B cell (primary cell): ENCODE measurements at regions not wholly inside any gene's neighbourhood (a gene's known extent, or its start where the extent isn't known, plus 50 kb on each side); places are given as distances from the start of the nearest gene placed in this dataset.

Source experiments
- ATAC-seq: fragments of 200-7000 bp; cut with Tn5 transposase; one replicate; pipeline ENCODE4 v1.10.0; 2021; ENCODE audit warnings: low read depth, mild to moderate bottlenecking, moderate number of reproducible peaks, moderate library complexity
- CTCF ChIA-PET: fragments of 350-600 bp; sonication (Branson Sonifier 250); formaldehyde crosslinking; loops from one replicate; lab custom pipeline; 2021; ENCODE audit warnings: antibody characterized with exemption, inconsistent platforms; lab: Charles Lee
- POLR2A ChIA-PET: fragments of 350-600 bp; sonication (Branson Sonifier 250); formaldehyde crosslinking; loops from one replicate; lab custom pipeline; 2021; ENCODE audit warnings: antibody characterized with exemption; lab: Charles Lee
- DNase-seq: peaks from one replicate; pipeline ENCODE4 v3.0.0; 2013
- H2AFZ ChIP-seq: 2 replicates; pipeline ENCODE4 v1.6.1; 2012; ENCODE audit warnings: mild to moderate bottlenecking, low read depth, low read length; ENCODE audit not compliant: insufficient read depth, poor library complexity, severe bottlenecking
- H3K27ac ChIP-seq, 2 donors: 1 replicate in 1 of 2; 2 replicates in 1 of 2; pipeline ENCODE4 v1.5.1; 2012 to 2013; ENCODE audit warnings: low read length in 2 of 2, mild to moderate bottlenecking in 2 of 2, moderate library complexity in 1 of 2
- H3K27me3 ChIP-seq, 4 experiments: fragments of 200-600 bp in 1 of 4; sonication (generic) in 1 of 4; replicated peaks in 1 of 4; 1 replicate in 2 of 4; 2 replicates in 2 of 4; pipeline versions ENCODE4 v1.6.1 to v1.7.0; 2013 to 2016; ENCODE audit warnings: low read length in 3 of 4, mild to moderate bottlenecking in 2 of 4, mixed read lengths in 1 of 4, moderate library complexity in 1 of 4; ENCODE audit not compliant: insufficient read depth in 4 of 4, control insufficient read depth in 3 of 4; ENCODE audit errors: control extremely low read depth in 1 of 4
- H3K36me3 ChIP-seq, 2 experiments: replicated peaks in 1 of 2; 1 replicate in 1 of 2; 2 replicates in 1 of 2; pipeline versions ENCODE4 v1.6.1 to v1.7.1; 2013; ENCODE audit warnings: low read length in 1 of 2; ENCODE audit not compliant: insufficient read depth in 2 of 2, control insufficient read depth in 1 of 2; ENCODE audit errors: control extremely low read depth in 1 of 2, extremely low read depth in 1 of 2
- H3K4me1 ChIP-seq, 2 donors: fragments of 200-600 bp in 1 of 2; sonication (generic) in 1 of 2; 1 replicate in 1 of 2; 2 replicates in 1 of 2; pipeline versions ENCODE4 v1.5.1 to v1.6.1; 2013 to 2017; ENCODE audit warnings: low read length in 2 of 2; ENCODE audit not compliant: control insufficient read depth in 2 of 2, insufficient read depth in 2 of 2
- H3K4me2 ChIP-seq: replicated peaks from 2 replicates; pipeline ENCODE3; 2012; ENCODE audit warnings: mild to moderate bottlenecking, low read depth, low read length; ENCODE audit not compliant: poor library complexity, severe bottlenecking
- H3K4me3 ChIP-seq, 5 experiments: fragments of 200-600 bp in 1 of 5; sonication (generic) in 1 of 5; 1 replicate in 3 of 5; 2 replicates in 2 of 5; pipeline versions ENCODE4 v1.5.1 to v1.7.0; 2011 to 2016; ENCODE audit warnings: low read length in 4 of 5, mild to moderate bottlenecking in 4 of 5, low read depth in 2 of 5, control low read depth in 1 of 5, moderate library complexity in 1 of 5; ENCODE audit not compliant: insufficient read depth in 1 of 5; ENCODE audit errors: control extremely low read depth in 1 of 5, extremely low read depth in 1 of 5
- H3K79me2 ChIP-seq: fragments of 200-600 bp; sonication (generic); one replicate; pipeline ENCODE4 v1.6.0; 2016; ENCODE audit warnings: low read length; ENCODE audit not compliant: control insufficient read depth, insufficient read depth
- H3K9ac ChIP-seq: fragments of 200-600 bp; sonication (generic); 2 replicates; pipeline ENCODE4 v1.6.1; 2017; ENCODE audit warnings: mild to moderate bottlenecking, low read length, moderate library complexity
- H3K9me3 ChIP-seq, 3 donors: one replicate each; pipeline versions ENCODE4 v1.6.1 to v1.7.1; 2013; ENCODE audit warnings: low read length in 2 of 3; ENCODE audit not compliant: control insufficient read depth in 2 of 3, insufficient read depth in 1 of 3; ENCODE audit errors: control extremely low read depth in 1 of 3
- H4K20me1 ChIP-seq: 2 replicates; pipeline ENCODE4 v1.6.0; 2012; ENCODE audit warnings: mild to moderate bottlenecking, low read length; ENCODE audit not compliant: insufficient read depth, control insufficient read depth, poor library complexity, severe bottlenecking
- H3K27ac Mint-ChIP-seq: one replicate; pipeline ENCODE4 v1.8.0; 2021; ENCODE audit warnings: mixed read lengths
- H3K27me3 Mint-ChIP-seq: one replicate; pipeline ENCODE4 v1.8.0; 2021; ENCODE audit warnings: mixed read lengths
- H3K4me1 Mint-ChIP-seq: one replicate; pipeline ENCODE4 v1.8.0; 2021; ENCODE audit warnings: mixed read lengths
- H3K4me3 Mint-ChIP-seq: one replicate; pipeline ENCODE4 v1.8.0; 2021; ENCODE audit warnings: mixed read lengths
- H3K9me3 Mint-ChIP-seq: one replicate; pipeline ENCODE4 v1.8.0; 2022; ENCODE audit warnings: mixed read lengths; ENCODE audit not compliant: insufficient read depth
- CTCF ChIP-seq: fragments of 200-600 bp; IDR thresholded peaks from one replicate; pipeline ENCODE4 v1.8.0; 2022; ENCODE audit warnings: antibody characterized with exemption, mild to moderate bottlenecking
- EZH2 ChIP-seq: IDR thresholded peaks from 2 replicates; pipeline ENCODE4 v1.6.1; 2012; ENCODE audit warnings: borderline replicate concordance, low read depth, mild to moderate bottlenecking, moderate library complexity, low read length; ENCODE audit not compliant: insufficient read depth, poor library complexity, severe bottlenecking
- WGBS: methylation state at CpG from one replicate; pipeline ENCODE4 v1.1.5; 2013; ENCODE audit warnings: missing lambda C conversion rate; ENCODE audit not compliant: insufficient coverage; 5-methylcytosine and 5-hydroxymethylcytosine counted together
- intact Hi-C: fragments of 100-400 bp; cut with micrococcal nuclease; formaldehyde crosslinking; loops from one replicate; pipeline ENCODE4 v1.10.0; 2022

DNA sequence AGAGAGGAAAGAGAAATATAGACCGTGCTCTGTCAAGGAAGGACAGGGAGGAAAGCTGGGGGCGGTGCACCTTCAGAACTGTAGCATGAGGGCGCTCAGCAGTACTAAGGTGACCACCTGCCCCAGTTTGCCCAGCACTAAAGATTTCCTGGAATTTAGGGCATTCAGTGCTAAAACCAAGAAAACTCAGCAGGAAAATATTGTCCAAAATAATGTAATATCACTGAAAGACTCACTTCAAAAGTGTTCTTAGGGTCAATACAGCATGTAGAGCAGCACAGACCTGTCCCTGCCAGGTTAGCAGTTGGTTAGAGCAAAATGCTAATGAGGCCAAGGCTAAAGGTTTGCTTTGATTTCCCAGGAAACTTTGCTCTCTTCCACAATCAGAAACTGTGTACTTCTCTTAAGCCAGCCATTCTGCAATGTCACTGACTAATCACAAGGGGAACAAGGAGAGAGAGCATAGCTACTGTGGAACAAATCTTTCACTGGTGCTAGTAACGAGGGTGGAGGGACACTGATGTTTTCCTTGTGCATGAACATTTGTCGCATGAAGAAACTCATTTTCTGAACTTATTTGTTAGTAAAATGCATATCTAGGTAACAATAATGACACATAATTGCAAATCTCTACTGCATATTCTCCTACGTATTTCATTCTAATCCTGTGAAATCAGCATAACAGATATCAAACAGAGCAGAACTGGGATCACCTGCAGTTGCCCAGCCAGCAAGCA is 53.0 kb upstream of the GRAMD2B start:
- Histone ChIP-seq H2AFZ (no peak overlapping the region), H3K9ac (no peak overlapping the region), H3K4me2 (no peak overlapping the region), H4K20me1 (no peaks in the 10 kb centered on the region), H3K36me3 (no peaks in the 10 kb centered on the region), H3K4me3 (no peak overlapping the region), H3K9me3 (no peaks in the 10 kb centered on the region), H3K4me1 (no peaks in the 10 kb centered on the region), H3K27me3 (peaks cover 0 to 5% (median 1%) of the 10 kb centered on the region in 4 experiments), H3K27ac (no peak overlapping the region), H3K79me2 (no peaks in the 10 kb centered on the region)
- CTCF ChIA-PET, result no interaction called here
- 84% methylated on average over 3 of the region's 6 CpGs for WGBS
- no peak for TF ChIP-seq CTCF
- no peak for TF ChIP-seq EZH2
- H3K9me3 Mint-ChIP-seq, result no peaks in the 10 kb centered on the region
- POLR2A ChIA-PET, result no interaction called here
- no peaks in the 10 kb centered on the region for H3K4me1 Mint-ChIP-seq
- no peak for ATAC-seq
- peaks cover 20% of the 10 kb centered on the region for H3K27me3 Mint-ChIP-seq
- no peak overlapping the region for H3K27ac Mint-ChIP-seq
- intact Hi-C loops, result no loop called here
- no peak for DNase-seq
- no peak overlapping the region for H3K4me3 Mint-ChIP-seq

- Histone ChIP-seq H3K79me2 (no peaks in the 10 kb centered on the region), H3K9me3 (no peaks in the 10 kb centered on the region), H3K4me3 (no peak overlapping the region), H3K4me2 (no peak overlapping the region), H3K27ac (no peak overlapping the region), H2AFZ (no peak overlapping the region), H3K4me1 (no peaks in the 10 kb centered on the region), H3K9ac (no peak overlapping the region), H3K36me3 (no peaks in the 10 kb centered on the region), H4K20me1 (no peaks in the 10 kb centered on the region), H3K27me3 (peaks cover 0 to 5% (median 1%) of the 10 kb centered on the region in 4 experiments)
- Mint-ChIP-seq H3K27ac (no peak overlapping the region), H3K27me3 (peaks cover 20% of the 10 kb centered on the region), H3K4me1 (no peaks in the 10 kb centered on the region), H3K4me3 (no peak overlapping the region), H3K9me3 (no peaks in the 10 kb centered on the region)
- ChIA-PET POLR2A (no interaction called here), CTCF (no interaction called here)
- no peak for TF ChIP-seq EZH2
- no peak for TF ChIP-seq CTCF
- no peak for ATAC-seq
- WGBS, result 90% methylated on average over 11 of the region's 12 CpGs
- DNase-seq, result no peak
- intact Hi-C loops, result no loop called here
These were observed 52.2 kb upstream of the GRAMD2B start for GRCh38 chr5:126370796-126371718.
